B cell (primary cell): ENCODE measurements at regions not wholly inside any gene's neighbourhood (a gene's known extent, or its start where the extent isn't known, plus 50 kb on each side); places are given as distances from the start of the nearest gene placed in this dataset.

ENCODE experiments used
- ATAC-seq: fragments of 200-7000 bp; cut with Tn5 transposase; one replicate; pipeline ENCODE4 v1.10.0; 2021; ENCODE audit warnings: low read depth, mild to moderate bottlenecking, moderate number of reproducible peaks, moderate library complexity
- CTCF ChIA-PET: fragments of 350-600 bp; sonication (Branson Sonifier 250); formaldehyde crosslinking; loops from one replicate; lab custom pipeline; 2021; ENCODE audit warnings: antibody characterized with exemption, inconsistent platforms; lab: Charles Lee
- POLR2A ChIA-PET: fragments of 350-600 bp; sonication (Branson Sonifier 250); formaldehyde crosslinking; loops from one replicate; lab custom pipeline; 2021; ENCODE audit warnings: antibody characterized with exemption; lab: Charles Lee
- DNase-seq: peaks from one replicate; pipeline ENCODE4 v3.0.0; 2013
- H2AFZ ChIP-seq: 2 replicates; pipeline ENCODE4 v1.6.1; 2012; ENCODE audit warnings: mild to moderate bottlenecking, low read depth, low read length; ENCODE audit not compliant: insufficient read depth, poor library complexity, severe bottlenecking
- H3K27ac ChIP-seq, 2 donors: 1 replicate in 1 of 2; 2 replicates in 1 of 2; pipeline ENCODE4 v1.5.1; 2012 to 2013; ENCODE audit warnings: low read length in 2 of 2, mild to moderate bottlenecking in 2 of 2, moderate library complexity in 1 of 2
- H3K27me3 ChIP-seq, 4 experiments: fragments of 200-600 bp in 1 of 4; sonication (generic) in 1 of 4; replicated peaks in 1 of 4; 1 replicate in 2 of 4; 2 replicates in 2 of 4; pipeline versions ENCODE4 v1.6.1 to v1.7.0; 2013 to 2016; ENCODE audit warnings: low read length in 3 of 4, mild to moderate bottlenecking in 2 of 4, mixed read lengths in 1 of 4, moderate library complexity in 1 of 4; ENCODE audit not compliant: insufficient read depth in 4 of 4, control insufficient read depth in 3 of 4; ENCODE audit errors: control extremely low read depth in 1 of 4
- H3K36me3 ChIP-seq, 2 experiments: replicated peaks in 1 of 2; 1 replicate in 1 of 2; 2 replicates in 1 of 2; pipeline versions ENCODE4 v1.6.1 to v1.7.1; 2013; ENCODE audit warnings: low read length in 1 of 2; ENCODE audit not compliant: insufficient read depth in 2 of 2, control insufficient read depth in 1 of 2; ENCODE audit errors: control extremely low read depth in 1 of 2, extremely low read depth in 1 of 2
- H3K4me1 ChIP-seq, 2 donors: fragments of 200-600 bp in 1 of 2; sonication (generic) in 1 of 2; 1 replicate in 1 of 2; 2 replicates in 1 of 2; pipeline versions ENCODE4 v1.5.1 to v1.6.1; 2013 to 2017; ENCODE audit warnings: low read length in 2 of 2; ENCODE audit not compliant: control insufficient read depth in 2 of 2, insufficient read depth in 2 of 2
- H3K4me2 ChIP-seq: replicated peaks from 2 replicates; pipeline ENCODE3; 2012; ENCODE audit warnings: mild to moderate bottlenecking, low read depth, low read length; ENCODE audit not compliant: poor library complexity, severe bottlenecking
- H3K4me3 ChIP-seq, 5 experiments: fragments of 200-600 bp in 1 of 5; sonication (generic) in 1 of 5; 1 replicate in 3 of 5; 2 replicates in 2 of 5; pipeline versions ENCODE4 v1.5.1 to v1.7.0; 2011 to 2016; ENCODE audit warnings: low read length in 4 of 5, mild to moderate bottlenecking in 4 of 5, low read depth in 2 of 5, control low read depth in 1 of 5, moderate library complexity in 1 of 5; ENCODE audit not compliant: insufficient read depth in 1 of 5; ENCODE audit errors: control extremely low read depth in 1 of 5, extremely low read depth in 1 of 5
- H3K79me2 ChIP-seq: fragments of 200-600 bp; sonication (generic); one replicate; pipeline ENCODE4 v1.6.0; 2016; ENCODE audit warnings: low read length; ENCODE audit not compliant: control insufficient read depth, insufficient read depth
- H3K9ac ChIP-seq: fragments of 200-600 bp; sonication (generic); 2 replicates; pipeline ENCODE4 v1.6.1; 2017; ENCODE audit warnings: mild to moderate bottlenecking, low read length, moderate library complexity
- H3K9me3 ChIP-seq, 3 donors: one replicate each; pipeline versions ENCODE4 v1.6.1 to v1.7.1; 2013; ENCODE audit warnings: low read length in 2 of 3; ENCODE audit not compliant: control insufficient read depth in 2 of 3, insufficient read depth in 1 of 3; ENCODE audit errors: control extremely low read depth in 1 of 3
- H4K20me1 ChIP-seq: 2 replicates; pipeline ENCODE4 v1.6.0; 2012; ENCODE audit warnings: mild to moderate bottlenecking, low read length; ENCODE audit not compliant: insufficient read depth, control insufficient read depth, poor library complexity, severe bottlenecking
- H3K27ac Mint-ChIP-seq: one replicate; pipeline ENCODE4 v1.8.0; 2021; ENCODE audit warnings: mixed read lengths
- H3K27me3 Mint-ChIP-seq: one replicate; pipeline ENCODE4 v1.8.0; 2021; ENCODE audit warnings: mixed read lengths
- H3K4me1 Mint-ChIP-seq: one replicate; pipeline ENCODE4 v1.8.0; 2021; ENCODE audit warnings: mixed read lengths
- H3K4me3 Mint-ChIP-seq: one replicate; pipeline ENCODE4 v1.8.0; 2021; ENCODE audit warnings: mixed read lengths
- H3K9me3 Mint-ChIP-seq: one replicate; pipeline ENCODE4 v1.8.0; 2022; ENCODE audit warnings: mixed read lengths; ENCODE audit not compliant: insufficient read depth
- CTCF ChIP-seq: fragments of 200-600 bp; IDR thresholded peaks from one replicate; pipeline ENCODE4 v1.8.0; 2022; ENCODE audit warnings: antibody characterized with exemption, mild to moderate bottlenecking
- EZH2 ChIP-seq: IDR thresholded peaks from 2 replicates; pipeline ENCODE4 v1.6.1; 2012; ENCODE audit warnings: borderline replicate concordance, low read depth, mild to moderate bottlenecking, moderate library complexity, low read length; ENCODE audit not compliant: insufficient read depth, poor library complexity, severe bottlenecking
- WGBS: methylation state at CpG from one replicate; pipeline ENCODE4 v1.1.5; 2013; ENCODE audit warnings: missing lambda C conversion rate; ENCODE audit not compliant: insufficient coverage; 5-methylcytosine and 5-hydroxymethylcytosine counted together
- intact Hi-C: fragments of 100-400 bp; cut with micrococcal nuclease; formaldehyde crosslinking; loops from one replicate; pipeline ENCODE4 v1.10.0; 2022

GRCh38 chr10:124145109-124145870 lies 51.9 kb upstream of the CHST15 start:
- intact Hi-C loops: no loop called here
- Histone ChIP-seq H3K36me3 (no peaks in the 10 kb centered on the region), H3K27ac (no peak overlapping the region), H3K4me1 (peaks cover 42 to 48% of the 10 kb centered on the region in 2 donors), H3K9me3 (no peaks in the 10 kb centered on the region), H3K4me3 (no peak overlapping the region), H3K4me2 (peak overlapping the region; percentile 59), H3K27me3 (no peaks in the 10 kb centered on the region), H3K79me2 (no peaks in the 10 kb centered on the region), H4K20me1 (no peaks in the 10 kb centered on the region), H3K9ac (peak overlapping the region; percentile 4), H2AFZ (peak overlapping the region; percentile 43)
- POLR2A ChIA-PET: no interaction called here
- H3K4me3 Mint-ChIP-seq: no peak overlapping the region
- DNase-seq: peak; percentile 33
- WGBS: 77% methylated on average over 9 of the region's 12 CpGs
- ATAC-seq: peak; percentile 35
- H3K27ac Mint-ChIP-seq: peak overlapping the region; percentile 17
- H3K27me3 Mint-ChIP-seq: no peaks in the 10 kb centered on the region
- no peaks in the 10 kb centered on the region for H3K9me3 Mint-ChIP-seq
- peaks cover 12% of the 10 kb centered on the region for H3K4me1 Mint-ChIP-seq
- CTCF ChIA-PET: interaction anchor here (0.7 kb wide), 1 partner anchor 244 kb away, joined by 3 read pairs; no protein-coding TSS in a partner anchor
- TF ChIP-seq CTCF (no peak), EZH2 (no peak)

GRCh38 chr10:124144536-124144935 lies 51.1 kb upstream of the CHST15 start:
- H3K27ac ChIP-seq: no peak overlapping the region

More at GRCh38 chr10:124144536-124144935, 51.1 kb upstream of the CHST15 start:
- H3K79me2 ChIP-seq: no peaks in the 10 kb centered on the region
- DNase-seq: no peak
- CTCF ChIA-PET: interaction anchor here (0.7 kb wide), 1 partner anchor 244 kb away, joined by 3 read pairs; no protein-coding TSS in a partner anchor
- POLR2A ChIA-PET: no interaction called here
- H3K36me3 ChIP-seq: no peaks in the 10 kb centered on the region
- 52% methylated on average over 9 of the region's 9 CpGs for WGBS
- peak overlapping the region; percentile 4 for H3K9ac ChIP-seq
- peak overlapping the region; percentile 43 for H2AFZ ChIP-seq
- H4K20me1 ChIP-seq: no peaks in the 10 kb centered on the region
- Mint-ChIP-seq H3K27me3 (no peaks in the 10 kb centered on the region), H3K27ac (no peak overlapping the region), H3K4me1 (peaks cover 4% of the 10 kb centered on the region), H3K4me3 (no peak overlapping the region), H3K9me3 (no peaks in the 10 kb centered on the region)
- ATAC-seq: no peak
- peaks cover 0 to 6% (median 0%) of the 10 kb centered on the region in 3 donors for H3K9me3 ChIP-seq
- H3K4me2 ChIP-seq: peak overlapping the region; percentile 59
- H3K4me3 ChIP-seq: no peak overlapping the region
- H3K4me1 ChIP-seq: peaks cover 36 to 45% of the 10 kb centered on the region in 2 donors
- no peaks in the 10 kb centered on the region for H3K27me3 ChIP-seq
- TF ChIP-seq CTCF (no peak), EZH2 (no peak)
- intact Hi-C loops: loop anchor here (5.0 kb wide), 1 partner anchor 52 kb away; the partner anchor contains the start of gene CHST15
